ENCODE measurements at regions not wholly inside any gene's neighbourhood (a gene's known extent, or its start where the extent isn't known, plus 50 kb on each side); places are given as distances from the start of the nearest gene placed in this dataset.

GRCh38 chr18:56545464-56545863, 92.9 kb downstream of the TXNL1 start:
- H3K4me2 ChIP-seq (ENCODE audit: insufficient read depth, low read length) = no peak overlapping the region
- H3K36me3 ChIP-seq (ENCODE audit: insufficient read depth, low read length) = no peaks in the 10 kb centered on the region
- TF ChIP-seq CTCF (IDR thresholded peaks at IDR 0.05; ENCODE audit: extremely low read depth, low read depth, low read length) = no peak
- H4K20me1 ChIP-seq (ENCODE audit: insufficient read depth, low read length) = no peaks in the 10 kb centered on the region
- H3K9me3 ChIP-seq (ENCODE audit: low read depth, low read length) = no peaks in the 10 kb centered on the region
- no peaks in the 10 kb centered on the region for H3K79me2 ChIP-seq (ENCODE audit: insufficient read depth, low read length)
- H3K4me3 ChIP-seq (ENCODE audit: insufficient read depth, low read length) = no peak overlapping the region
- H3K27me3 ChIP-seq (ENCODE audit: insufficient read depth, low read length) = no peaks in the 10 kb centered on the region
- H3K4me1 ChIP-seq (ENCODE audit: insufficient read depth, low read length) = no peaks in the 10 kb centered on the region
- no peak for DNase-seq (ENCODE audit: insufficient read length, low spot score, missing footprints)
- no peak overlapping the region for H2AFZ ChIP-seq (ENCODE audit: low read length)
- H3K27ac ChIP-seq (ENCODE audit: low read depth, low read length) = no peak overlapping the region

GRCh38 chr18:56542476-56542875, 95.9 kb downstream of the TXNL1 start:
- Histone ChIP-seq H3K9me3 (ENCODE audit: low read depth, low read length) (no peaks in the 10 kb centered on the region), H3K4me3 (ENCODE audit: insufficient read depth, low read length) (no peak overlapping the region), H3K79me2 (ENCODE audit: insufficient read depth, low read length) (no peaks in the 10 kb centered on the region), H2AFZ (ENCODE audit: low read length) (no peak overlapping the region), H3K27ac (ENCODE audit: low read depth, low read length) (no peak overlapping the region), H3K4me2 (ENCODE audit: insufficient read depth, low read length) (no peak overlapping the region), H4K20me1 (ENCODE audit: insufficient read depth, low read length) (no peaks in the 10 kb centered on the region), H3K27me3 (ENCODE audit: insufficient read depth, low read length) (no peaks in the 10 kb centered on the region), H3K36me3 (ENCODE audit: insufficient read depth, low read length) (no peaks in the 10 kb centered on the region), H3K4me1 (ENCODE audit: insufficient read depth, low read length) (peaks cover 13% of the 10 kb centered on the region)
- TF ChIP-seq CTCF (IDR thresholded peaks at IDR 0.05; ENCODE audit: extremely low read depth, low read depth, low read length) = no peak
- no peak for DNase-seq (ENCODE audit: insufficient read length, low spot score, missing footprints)

- H3K79me2 ChIP-seq (ENCODE audit: insufficient read depth, low read length) = no peaks in the 10 kb centered on the region
- no peaks in the 10 kb centered on the region for H3K9me3 ChIP-seq (ENCODE audit: low read depth, low read length)
These were observed 96.6 kb downstream of the TXNL1 start for GRCh38 chr18:56541793-56542192.

GRCh38 chr18:56541340-56541739, 97.1 kb downstream of the TXNL1 start:
- no peak overlapping the region for H3K4me3 ChIP-seq (ENCODE audit: insufficient read depth, low read length)
- TF ChIP-seq CTCF (IDR thresholded peaks at IDR 0.05; ENCODE audit: extremely low read depth, low read depth, low read length) = no peak
- peaks cover 13% of the 10 kb centered on the region for H3K4me1 ChIP-seq (ENCODE audit: insufficient read depth, low read length)
- H3K36me3 ChIP-seq (ENCODE audit: insufficient read depth, low read length) = no peaks in the 10 kb centered on the region
- H3K4me2 ChIP-seq (ENCODE audit: insufficient read depth, low read length) = no peak overlapping the region
- H2AFZ ChIP-seq (ENCODE audit: low read length) = no peak overlapping the region
- H3K79me2 ChIP-seq (ENCODE audit: insufficient read depth, low read length) = no peaks in the 10 kb centered on the region
- no peaks in the 10 kb centered on the region for H4K20me1 ChIP-seq (ENCODE audit: insufficient read depth, low read length)
- H3K27me3 ChIP-seq (ENCODE audit: insufficient read depth, low read length) = no peaks in the 10 kb centered on the region
- DNase-seq (ENCODE audit: insufficient read length, low spot score, missing footprints) = no peak
- no peaks in the 10 kb centered on the region for H3K9me3 ChIP-seq (ENCODE audit: low read depth, low read length)
- no peak overlapping the region for H3K27ac ChIP-seq (ENCODE audit: low read depth, low read length)

More at GRCh38 chr18:56541793-56542192, 96.6 kb downstream of the TXNL1 start:
- no peak for TF ChIP-seq CTCF (IDR thresholded peaks at IDR 0.05; ENCODE audit: extremely low read depth, low read depth, low read length)
- H3K4me3 ChIP-seq (ENCODE audit: insufficient read depth, low read length) = no peak overlapping the region
- H4K20me1 ChIP-seq (ENCODE audit: insufficient read depth, low read length) = no peaks in the 10 kb centered on the region
- no peaks in the 10 kb centered on the region for H3K36me3 ChIP-seq (ENCODE audit: insufficient read depth, low read length)
- DNase-seq (ENCODE audit: insufficient read length, low spot score, missing footprints) = no peak
- no peak overlapping the region for H3K27ac ChIP-seq (ENCODE audit: low read depth, low read length)
- H3K27me3 ChIP-seq (ENCODE audit: insufficient read depth, low read length) = no peaks in the 10 kb centered on the region
- no peak overlapping the region for H3K4me2 ChIP-seq (ENCODE audit: insufficient read depth, low read length)
- H2AFZ ChIP-seq (ENCODE audit: low read length) = no peak overlapping the region
- peaks cover 13% of the 10 kb centered on the region for H3K4me1 ChIP-seq (ENCODE audit: insufficient read depth, low read length)

Measured in osteoblast (primary cell).